HL-60 (cell line): ENCODE measurements at regions not wholly inside any gene's neighbourhood (a gene's known extent, or its start where the extent isn't known, plus 50 kb on each side); places are given as distances from the start of the nearest gene placed in this dataset.

Source experiments
- CTCF ChIP-seq: IDR thresholded peaks from one replicate; pipeline ENCODE4 v1.5.1; 2011; ENCODE audit warnings: low read length, control low read depth, inconsistent platforms; ENCODE audit not compliant: insufficient read depth
- POLR2AphosphoS5 ChIP-seq: IDR thresholded peaks from 2 replicates; pipeline ENCODE4 v1.6.1; 2012; ENCODE audit warnings: low read depth
- SPI1 ChIP-seq: IDR thresholded peaks from 2 replicates; pipeline ENCODE4 v1.6.1; 2012; ENCODE audit warnings: low read depth, mild to moderate bottlenecking, borderline replicate concordance

- TF ChIP-seq CTCF (no peak), POLR2AphosphoS5 (no peak), SPI1 (no peak)
Measured at GRCh38 chr4:104286867-104287266, 207.8 kb downstream of the CXXC4 start.
